AG04450 (cell line): ENCODE measurements at regions not wholly inside any gene's neighbourhood (a gene's known extent, or its start where the extent isn't known, plus 50 kb on each side); places are given as distances from the start of the nearest gene placed in this dataset.

Experiments
- CTCF ChIA-PET: fragments of 300-600, 350-600 bp; formaldehyde crosslinking; extraction: SDS; loops from one replicate; lab custom pipeline; 2022; ENCODE audit warnings: antibody characterized with exemption, inconsistent platforms; lab: Charles Lee
- POLR2A ChIA-PET: fragments of 350-600 bp; formaldehyde crosslinking; extraction: SDS; loops from one replicate; lab custom pipeline; 2021; ENCODE audit warnings: antibody characterized with exemption, inconsistent platforms; lab: Yijun Ruan, JAX
- DNase-seq: peaks from one replicate; pipeline ENCODE4 v3.0.0-alpha.2; 2011; ENCODE audit warnings: low read depth, low spot score
- H3K27ac ChIP-seq: one replicate; pipeline ENCODE4 v1.5.1; 2012; ENCODE audit warnings: low read depth, low read length, control low read depth
- H3K27me3 ChIP-seq: one replicate; pipeline ENCODE4 v1.6.0; 2012; ENCODE audit warnings: low read length; ENCODE audit not compliant: control insufficient read depth, insufficient read depth
- H3K4me3 ChIP-seq: 2 replicates; pipeline ENCODE4 v1.5.1; 2011; ENCODE audit warnings: mild to moderate bottlenecking, low read depth, low read length, control low read depth
- H3K9me3 ChIP-seq: 2 replicates; pipeline ENCODE4 v1.5.1; 2012; ENCODE audit warnings: low read length; ENCODE audit not compliant: control insufficient read depth, insufficient read depth
- TF ChIP-seq, protein P1 (sequence below): IDR thresholded peaks from 2 replicates; pipeline ENCODE4 v1.5.1; 2011; ENCODE audit warnings: low read depth, low read length, control low read depth, inconsistent platforms

DNA sequence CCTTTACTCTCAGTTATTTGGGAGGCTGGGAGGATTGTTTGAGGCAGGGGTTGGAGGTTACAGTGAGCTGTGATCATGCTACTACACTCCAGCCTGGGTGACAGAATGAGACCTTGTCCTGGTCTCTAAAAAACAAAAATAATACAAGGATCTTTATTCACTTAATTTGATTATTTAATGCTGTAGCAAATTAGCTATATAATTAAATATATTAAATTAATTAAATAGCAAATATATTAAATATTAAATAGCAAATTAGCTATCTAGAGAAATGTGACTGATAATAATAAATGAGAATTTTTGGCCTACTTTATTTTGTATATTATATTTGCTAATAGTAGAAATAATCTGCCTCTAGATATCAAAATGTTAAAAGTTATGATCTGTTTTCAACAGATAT, 298.8 kb upstream of the NAV3 start:
- H3K27me3 ChIP-seq, result no peaks in the 10 kb centered on the region
- H3K9me3 ChIP-seq, result no peaks in the 10 kb centered on the region
- DNase-seq, result no peak
- ChIA-PET CTCF (no interaction called here), POLR2A (no interaction called here)
- TF ChIP-seq, protein P1, sequence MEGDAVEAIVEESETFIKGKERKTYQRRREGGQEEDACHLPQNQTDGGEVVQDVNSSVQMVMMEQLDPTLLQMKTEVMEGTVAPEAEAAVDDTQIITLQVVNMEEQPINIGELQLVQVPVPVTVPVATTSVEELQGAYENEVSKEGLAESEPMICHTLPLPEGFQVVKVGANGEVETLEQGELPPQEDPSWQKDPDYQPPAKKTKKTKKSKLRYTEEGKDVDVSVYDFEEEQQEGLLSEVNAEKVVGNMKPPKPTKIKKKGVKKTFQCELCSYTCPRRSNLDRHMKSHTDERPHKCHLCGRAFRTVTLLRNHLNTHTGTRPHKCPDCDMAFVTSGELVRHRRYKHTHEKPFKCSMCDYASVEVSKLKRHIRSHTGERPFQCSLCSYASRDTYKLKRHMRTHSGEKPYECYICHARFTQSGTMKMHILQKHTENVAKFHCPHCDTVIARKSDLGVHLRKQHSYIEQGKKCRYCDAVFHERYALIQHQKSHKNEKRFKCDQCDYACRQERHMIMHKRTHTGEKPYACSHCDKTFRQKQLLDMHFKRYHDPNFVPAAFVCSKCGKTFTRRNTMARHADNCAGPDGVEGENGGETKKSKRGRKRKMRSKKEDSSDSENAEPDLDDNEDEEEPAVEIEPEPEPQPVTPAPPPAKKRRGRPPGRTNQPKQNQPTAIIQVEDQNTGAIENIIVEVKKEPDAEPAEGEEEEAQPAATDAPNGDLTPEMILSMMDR, result no peak
- H3K27ac ChIP-seq, result no peak overlapping the region
- no peak overlapping the region for H3K4me3 ChIP-seq

DNA sequence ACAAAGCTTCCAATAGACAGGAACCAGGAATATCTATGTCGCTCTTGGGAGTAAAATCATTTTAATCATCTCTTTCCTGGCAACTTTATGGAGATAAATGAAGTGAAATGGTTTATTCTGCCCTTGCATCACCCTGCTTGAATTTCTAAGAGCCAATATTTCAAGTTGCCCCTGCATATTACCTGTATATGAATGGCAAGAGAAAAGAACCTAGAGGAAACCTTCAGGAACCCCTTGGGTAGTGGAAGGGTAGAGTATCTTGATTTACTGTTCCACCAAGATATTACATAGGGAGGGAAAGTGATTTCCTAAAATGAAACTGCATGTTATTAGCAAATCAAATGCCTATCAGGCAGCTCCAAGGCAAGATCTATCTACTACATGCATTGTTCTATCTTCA, 308.4 kb upstream of the NAV3 start:
- ChIA-PET CTCF (no interaction called here), POLR2A (no interaction called here)
- H3K9me3 ChIP-seq, result no peaks in the 10 kb centered on the region
- no peaks in the 10 kb centered on the region for H3K27me3 ChIP-seq
- TF ChIP-seq, protein P1, result no peak
- DNase-seq, result no peak
- no peak overlapping the region for H3K4me3 ChIP-seq
- no peak overlapping the region for H3K27ac ChIP-seq

DNA sequence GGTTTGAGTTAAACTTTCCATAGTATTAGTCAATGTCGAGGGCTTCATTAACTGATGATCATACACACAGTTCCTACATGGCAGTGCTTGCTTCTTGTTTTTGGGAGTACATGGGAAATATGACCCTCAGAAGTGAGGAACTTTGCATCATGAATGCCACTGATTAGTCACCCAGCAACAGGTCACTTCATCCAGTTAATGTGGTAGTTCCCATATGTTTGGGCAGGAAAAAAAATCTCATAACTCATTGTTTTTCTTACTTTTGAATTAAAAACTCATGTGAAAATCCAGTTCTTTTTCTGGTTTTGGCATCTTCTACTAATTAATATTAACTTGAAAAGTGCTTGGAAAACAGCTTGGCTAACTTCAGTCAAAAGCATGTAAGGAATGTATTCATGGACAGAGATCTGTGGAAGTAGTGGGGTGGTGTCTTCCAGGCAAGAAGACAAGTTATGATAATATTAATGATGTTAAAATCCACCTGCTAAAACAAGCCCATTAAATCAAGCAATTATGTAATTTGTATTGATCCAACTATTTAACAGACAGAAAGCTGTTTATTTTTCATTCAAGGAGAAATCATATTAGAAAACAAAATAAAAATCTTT, 309.1 kb upstream of the NAV3 start:
- no peak for DNase-seq
- H3K4me3 ChIP-seq, result no peak overlapping the region
- no peaks in the 10 kb centered on the region for H3K27me3 ChIP-seq
- no peak overlapping the region for H3K27ac ChIP-seq
- CTCF ChIA-PET, result interaction anchor here (1.0 kb wide), 1 partner anchor 169 kb away, joined by 3 read pairs; no protein-coding TSS in a partner anchor
- POLR2A ChIA-PET, result no interaction called here
- TF ChIP-seq, protein P1, result no peak
- no peaks in the 10 kb centered on the region for H3K9me3 ChIP-seq

DNA sequence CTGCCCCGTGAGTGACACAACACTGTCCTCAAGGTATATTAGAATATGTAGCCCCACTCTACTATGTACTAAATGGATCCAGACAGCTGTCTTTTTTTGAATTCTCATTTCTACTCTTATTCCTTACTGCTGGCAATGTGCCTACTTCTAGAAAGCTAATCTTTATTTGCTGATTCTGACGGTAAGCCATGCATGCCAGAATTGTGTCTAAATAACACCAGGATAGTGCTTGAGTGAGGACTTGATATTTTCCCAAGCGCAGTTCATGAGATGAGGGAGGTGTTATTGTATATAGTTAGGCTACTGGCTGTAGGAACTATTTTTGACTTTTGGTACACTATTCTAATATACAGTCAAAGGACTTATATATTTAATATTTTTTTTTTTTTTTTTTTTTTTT, 316.2 kb upstream of the NAV3 start:
- Histone ChIP-seq H3K4me3 (no peak overlapping the region), H3K27me3 (peaks cover 2% of the 10 kb centered on the region), H3K27ac (no peak overlapping the region), H3K9me3 (no peaks in the 10 kb centered on the region)
- POLR2A ChIA-PET, result no interaction called here
- CTCF ChIA-PET, result no interaction called here
- no peak for DNase-seq
- TF ChIP-seq, protein P1, result no peak

DNA sequence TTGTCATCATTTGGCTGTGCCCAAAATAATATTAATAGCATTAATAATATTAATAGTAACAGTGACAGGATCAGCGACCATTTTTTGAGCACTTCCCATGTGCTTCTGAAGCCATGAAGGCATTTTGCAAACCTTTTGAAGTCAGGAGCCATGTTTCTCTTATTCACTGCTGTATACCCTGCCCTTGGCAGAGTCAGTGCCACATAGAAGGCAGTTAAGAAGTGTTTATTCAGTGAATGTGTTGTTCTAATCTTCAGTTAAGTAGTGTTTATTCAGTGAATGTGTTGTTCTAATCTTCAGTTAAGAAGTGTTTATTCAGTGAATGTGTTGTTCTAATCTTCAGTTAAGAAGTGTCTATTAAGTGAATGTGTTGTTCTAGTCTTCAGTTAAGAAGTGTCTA, 319.7 kb upstream of the NAV3 start:
- Histone ChIP-seq H3K9me3 (no peaks in the 10 kb centered on the region), H3K27me3 (peaks cover 2% of the 10 kb centered on the region), H3K27ac (no peak overlapping the region), H3K4me3 (no peak overlapping the region)
- DNase-seq, result no peak
- ChIA-PET POLR2A (no interaction called here), CTCF (no interaction called here)
- TF ChIP-seq, protein P1, result no peak
